K562 (cell line): ENCODE measurements at regions not wholly inside any gene's neighbourhood (a gene's known extent, or its start where the extent isn't known, plus 50 kb on each side); places are given as distances from the start of the nearest gene placed in this dataset.

ENCODE experiments used
- ATAC-seq: fragments of 200-7000 bp; cut with Tn5 transposase; 3 replicates; pipeline ENCODE4 v1.9.1; 2020; ENCODE audit warnings: moderate library complexity
- BruUV-seq: library from RNA; stranded (reverse); fragments of 400-500 nt; replicated peaks from 2 replicates; lab custom pipeline; 2021; lab: Mats Ljungman, UMichigan
- CTCF ChIA-PET: fragments of 300-600 bp; formaldehyde crosslinking; extraction: SDS; loops from one replicate; lab custom pipeline; 2021; ENCODE audit warnings: low intra/inter-chr PET ratio; lab: Yijun Ruan, JAX
- POLR2A ChIA-PET: fragments of 300-600, 350-650 bp; sonication (Branson Sonifier 250); formaldehyde crosslinking; extraction: SDS; loops from one replicate; lab custom pipeline; 2021; ENCODE audit warnings: antibody characterized with exemption, inconsistent platforms; lab: Yijun Ruan, JAX
- DNase-seq, 4 experiments: peaks; one replicate each; pipeline versions ENCODE4 v3.0.0 to v3.0.0-alpha.2; 2011 to 2018; ENCODE audit warnings: low spot score in 3 of 4, mixed read lengths in 3 of 4; ENCODE audit errors: extremely low read depth in 1 of 4
- FAIRE-seq: peaks from 2 replicates; lab custom pipeline; 2011; peaks lifted over from hg19 to GRCh38; lab: Jason Lieb, UNC
- H2AFZ ChIP-seq: 2 replicates; pipeline ENCODE4 v1.6.0; 2011; ENCODE audit warnings: low read depth, low read length, control low read depth, inconsistent platforms
- H3K27ac ChIP-seq: fragments of 200-600 bp; 3 replicates; pipeline ENCODE4 v1.8.0; 2011; ENCODE audit warnings: low read depth, mild to moderate bottlenecking, control low read depth, inconsistent platforms, low read length, moderate library complexity, mixed read lengths; ENCODE audit errors: extremely low read depth
- H3K27me3 ChIP-seq, 2 experiments: fragments of 300-600 bp in 1 of 2; 2 replicates in 1 of 2; 3 replicates in 1 of 2; pipeline versions ENCODE4 v1.6.0 to v1.8.0; 2011; ENCODE audit warnings: inconsistent platforms in 2 of 2, low read length in 2 of 2, mild to moderate bottlenecking in 1 of 2, mixed read lengths in 1 of 2, moderate library complexity in 1 of 2; ENCODE audit not compliant: control insufficient read depth in 2 of 2, insufficient read depth in 2 of 2
- H3K36me3 ChIP-seq: fragments of 300-600 bp; 3 replicates; pipeline ENCODE4 v1.8.0; 2011; ENCODE audit warnings: mild to moderate bottlenecking, low read length, inconsistent platforms; ENCODE audit not compliant: control insufficient read depth, insufficient read depth
- H3K4me1 ChIP-seq, 2 experiments: fragments of 200-600 bp in 1 of 2; replicated peaks in 1 of 2; 2 replicates in 1 of 2; 3 replicates in 1 of 2; pipeline versions ENCODE4 v1.5.1 to v1.8.0; 2011; ENCODE audit warnings: inconsistent platforms in 2 of 2, low read length in 2 of 2, mild to moderate bottlenecking in 1 of 2, mixed read lengths in 1 of 2, moderate library complexity in 1 of 2; ENCODE audit not compliant: control insufficient read depth in 2 of 2, insufficient read depth in 2 of 2
- H3K4me2 ChIP-seq: 2 replicates; pipeline ENCODE4 v1.6.1; 2011; ENCODE audit warnings: low read length, control low read depth, inconsistent platforms, mixed read lengths; ENCODE audit not compliant: insufficient read depth
- H3K4me3 ChIP-seq: fragments of 200-600 bp; sonication (generic), shearing (Covaris generic); 2 replicates; pipeline ENCODE4 v1.5.1; 2016; ENCODE audit warnings: control low read depth, inconsistent platforms
- H3K79me2 ChIP-seq: fragments of 200-600 bp; 3 replicates; pipeline ENCODE4 v1.8.0; 2011; ENCODE audit warnings: low read length, inconsistent platforms; ENCODE audit not compliant: control insufficient read depth, insufficient read depth
- H3K9ac ChIP-seq, 2 experiments: 2 replicates each; pipeline versions ENCODE4 v1.6.0 to v1.6.1; 2011; ENCODE audit warnings: low read depth in 2 of 2, low read length in 2 of 2, control low read depth in 1 of 2, inconsistent platforms in 1 of 2, mild to moderate bottlenecking in 1 of 2, mixed read lengths in 1 of 2; ENCODE audit not compliant: insufficient read depth in 1 of 2
- H3K9me1 ChIP-seq: one replicate; pipeline ENCODE4 v1.6.0; 2011; ENCODE audit warnings: inconsistent platforms, mild to moderate bottlenecking, low read length, moderate library complexity; ENCODE audit not compliant: control insufficient read depth, insufficient read depth
- H3K9me3 ChIP-seq: replicated peaks from 2 replicates; pipeline ENCODE4 v1.5.1; 2011; ENCODE audit warnings: low read depth, low read length, inconsistent platforms; ENCODE audit not compliant: control insufficient read depth, insufficient read depth
- H4K20me1 ChIP-seq: replicated peaks from 2 replicates; pipeline ENCODE4 v1.6.1; 2011; ENCODE audit warnings: low read length, inconsistent platforms, mixed read lengths; ENCODE audit not compliant: control insufficient read depth, insufficient read depth
- FOXA3 ChIP-seq, 2 experiments: fragments of 450-650 bp in 1 of 2; sonication (generic) in 1 of 2; formaldehyde crosslinking; IDR thresholded peaks in 1 of 2; conservative IDR thresholded peaks in 1 of 2; 2 replicates each; pipeline versions ENCODE4 v1.4.0 to v1.8.0; 2020 to 2022; ENCODE audit warnings: mild to moderate bottlenecking in 2 of 2, missing genetic modification reagents in 1 of 2
- GTF3C2 ChIP-seq: IDR thresholded peaks from 3 replicates; pipeline ENCODE4 v1.6.1; 2011; ENCODE audit warnings: borderline replicate concordance, mild to moderate bottlenecking, moderate library complexity; ENCODE audit not compliant: insufficient read length; ENCODE audit errors: extremely low read depth
- NFATC3 ChIP-seq: fragments of 450-650 bp; IDR thresholded peaks from 2 replicates; pipeline ENCODE4 v1.6.1; 2017; ENCODE audit warnings: mild to moderate bottlenecking
- TOE1 ChIP-seq, 2 experiments: fragments of 450-650 bp in 1 of 2; sonication (generic) in 1 of 2; formaldehyde crosslinking in 1 of 2; IDR thresholded peaks; 2 replicates each; pipeline versions ENCODE4 v1.7.1 to v1.8.0; 2016 to 2022; ENCODE audit warnings: borderline replicate concordance in 2 of 2, mild to moderate bottlenecking in 2 of 2, antibody characterized with exemption in 1 of 2, inconsistent platforms in 1 of 2, low read depth in 1 of 2, missing genetic modification reagents in 1 of 2, moderate library complexity in 1 of 2
- ZKSCAN8 ChIP-seq: fragments of 200-800 bp; sonication (Bioruptor generic); IDR thresholded peaks from 2 replicates; pipeline ENCODE4 v1.6.1; 2016; ENCODE audit warnings: missing genetic modification characterization, missing compliant biosample characterization
- ZNF232 ChIP-seq: sonication (generic); formaldehyde crosslinking; IDR thresholded peaks from 2 replicates; pipeline ENCODE4 v1.8.0; 2022; ENCODE audit warnings: mild to moderate bottlenecking, missing genetic modification reagents
- ZNF445 ChIP-seq: fragments of 250-450 bp; sonication (Bioruptor Pico); IDR thresholded peaks from 2 replicates; pipeline ENCODE4 v1.4.0; 2020; ENCODE audit warnings: low read depth, mild to moderate bottlenecking, moderate library complexity
- ZNF561 ChIP-seq: fragments of 450-650 bp; formaldehyde crosslinking; conservative IDR thresholded peaks from 2 replicates; pipeline ENCODE4 v1.4.0; 2020; ENCODE audit warnings: mild to moderate bottlenecking, moderate library complexity
- ZNF76 ChIP-seq: fragments of 250-450 bp; sonication (Bioruptor Pico); IDR thresholded peaks from 2 replicates; pipeline ENCODE4 v1.4.0; 2020; ENCODE audit warnings: mild to moderate bottlenecking, moderate library complexity, borderline replicate concordance
- WGBS: fragments of 100-300 bp; shearing (Covaris generic); methylation state at CpG from one replicate; pipeline ENCODE4 v1.1.6; 2016; ENCODE audit warnings: low coverage, mixed read lengths; ENCODE audit not compliant: insufficient coverage; ENCODE audit errors: missing lambda C conversion rate; 5-methylcytosine and 5-hydroxymethylcytosine counted together
- in situ Hi-C: fragments of 300-500 bp; cut with MboI; formaldehyde crosslinking; loops from 4 replicates; pipeline ENCODE4 v1.15.0; 2018; ENCODE audit warnings: inconsistent platforms, mixed read lengths
- intact Hi-C: fragments of 100-400 bp; cut with micrococcal nuclease; formaldehyde crosslinking; loops from 2 replicates; pipeline ENCODE4 v1.14.2; 2022
- TF ChIP-seq, protein P1 (sequence below), 2 experiments: fragments of 450-650 bp in 1 of 2; sonication (generic) in 1 of 2; formaldehyde crosslinking; conservative IDR thresholded peaks; 2 replicates each; pipeline versions ENCODE4 v1.4.0 to v1.8.1; 2020 to 2022; ENCODE audit warnings: mild to moderate bottlenecking in 1 of 2, missing genetic modification reagents in 1 of 2
- TF ChIP-seq, protein P2 (sequence below): fragments of 250-450 bp; sonication (Bioruptor Pico); IDR thresholded peaks from 2 replicates; pipeline ENCODE4 v1.8.0; 2022; ENCODE audit warnings: inconsistent platforms, mild to moderate bottlenecking, moderate library complexity, borderline replicate concordance
- TF ChIP-seq, protein P3 (sequence below): fragments of 200-400 bp; formaldehyde crosslinking; IDR thresholded peaks from 2 replicates; pipeline ENCODE4 v1.6.1; 2017; ENCODE audit warnings: mild to moderate bottlenecking, low read depth, low read length, moderate library complexity

DNA sequence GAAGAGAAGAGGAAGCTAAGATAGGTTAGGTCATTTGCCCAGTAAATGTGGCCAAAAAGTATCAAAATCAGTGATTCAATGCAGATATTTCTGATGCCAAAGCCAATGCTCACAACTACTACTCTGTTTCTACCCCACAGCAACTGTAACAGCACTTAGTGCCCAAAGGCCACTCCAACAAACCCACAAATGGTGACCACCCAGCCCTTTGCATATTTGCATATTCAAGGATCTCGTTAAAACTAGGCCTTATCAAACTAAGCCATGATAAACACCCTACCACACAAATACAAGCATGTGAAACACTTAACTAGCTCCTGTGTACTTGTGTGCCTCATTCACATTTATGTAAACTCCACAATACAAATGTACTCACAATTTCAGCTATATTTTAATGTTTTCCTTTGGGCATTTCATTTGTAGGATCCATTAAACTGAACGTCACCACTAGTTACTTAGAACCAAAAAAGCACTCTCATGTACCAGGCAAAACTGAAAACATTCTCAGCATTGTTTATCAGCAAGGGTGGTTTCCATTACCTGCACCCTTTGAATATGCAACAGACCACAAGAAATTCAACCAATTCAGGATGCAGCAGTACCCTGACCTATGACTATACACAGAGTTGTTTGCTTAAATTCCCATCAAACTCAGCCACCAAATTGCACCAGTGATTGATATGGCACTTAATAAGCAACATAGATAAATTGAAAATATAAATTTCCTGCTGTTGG, 111.2 kb upstream of the STT3B start:
- no TSS peak for BruUV-seq
- FAIRE-seq (no peak), DNase-seq (no peak), ATAC-seq (no peak)
- ChIA-PET CTCF (no interaction called here), POLR2A (interaction anchor here (0.5 kb wide), 1 partner anchor 119 kb away, joined by 3 read pairs; no protein-coding TSS in a partner anchor)
- no peaks in the 10 kb centered on the region for H4K20me1 ChIP-seq
- H3K9me3 ChIP-seq: no peaks in the 10 kb centered on the region
- H2AFZ ChIP-seq: no peak overlapping the region
- intact Hi-C loops (no loop called here), in situ Hi-C loops (no loop called here)
- no peaks in the 10 kb centered on the region for H3K27me3 ChIP-seq
- no peak overlapping the region for H3K27ac ChIP-seq
- H3K79me2 ChIP-seq: no peaks in the 10 kb centered on the region
- H3K9ac ChIP-seq: no peak overlapping the region
- H3K36me3 ChIP-seq: no peaks in the 10 kb centered on the region
- H3K4me1 ChIP-seq: peaks cover 0 to 21% of the 10 kb centered on the region in 2 experiments; a peak in 3 of 5 replicates
- 11% methylated on average over 2 of the region's 2 CpGs for WGBS
- no peaks in the 10 kb centered on the region for H3K9me1 ChIP-seq
- H3K4me3 ChIP-seq: no peak overlapping the region
- H3K4me2 ChIP-seq: no peak overlapping the region
- TF ChIP-seq ZNF561 (CRISPR knock-in tag) (no peak), ZKSCAN8 (CRISPR knock-in tag) (no peak), GTF3C2 (no peak), ZNF76 (CRISPR knock-in tag) (no peak), ZNF445 (CRISPR knock-in tag) (no peak), NFATC3 (no peak), TOE1 (IDR thresholded peaks at IDR 0.05; ENCODE audit: borderline replicate concordance) (no peak), TOE1 (CRISPR knock-in tag; IDR thresholded peaks at IDR 0.05; ENCODE audit: borderline replicate concordance, low read depth) (no peak), FOXA3 (CRISPR knock-in tag; conservative IDR thresholded peaks at IDR 0.05 in 1 of 2, IDR thresholded peaks at IDR 0.05 in 1 of 2) (no peak), ZNF232 (CRISPR knock-in tag) (no peak)
- TF ChIP-seq, protein P1, sequence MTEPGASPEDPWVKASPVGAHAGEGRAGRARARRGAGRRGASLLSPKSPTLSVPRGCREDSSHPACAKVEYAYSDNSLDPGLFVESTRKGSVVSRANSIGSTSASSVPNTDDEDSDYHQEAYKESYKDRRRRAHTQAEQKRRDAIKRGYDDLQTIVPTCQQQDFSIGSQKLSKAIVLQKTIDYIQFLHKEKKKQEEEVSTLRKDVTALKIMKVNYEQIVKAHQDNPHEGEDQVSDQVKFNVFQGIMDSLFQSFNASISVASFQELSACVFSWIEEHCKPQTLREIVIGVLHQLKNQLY (CRISPR knock-in tag; conservative IDR thresholded peaks at IDR 0.05): no peak
- TF ChIP-seq, protein P2, sequence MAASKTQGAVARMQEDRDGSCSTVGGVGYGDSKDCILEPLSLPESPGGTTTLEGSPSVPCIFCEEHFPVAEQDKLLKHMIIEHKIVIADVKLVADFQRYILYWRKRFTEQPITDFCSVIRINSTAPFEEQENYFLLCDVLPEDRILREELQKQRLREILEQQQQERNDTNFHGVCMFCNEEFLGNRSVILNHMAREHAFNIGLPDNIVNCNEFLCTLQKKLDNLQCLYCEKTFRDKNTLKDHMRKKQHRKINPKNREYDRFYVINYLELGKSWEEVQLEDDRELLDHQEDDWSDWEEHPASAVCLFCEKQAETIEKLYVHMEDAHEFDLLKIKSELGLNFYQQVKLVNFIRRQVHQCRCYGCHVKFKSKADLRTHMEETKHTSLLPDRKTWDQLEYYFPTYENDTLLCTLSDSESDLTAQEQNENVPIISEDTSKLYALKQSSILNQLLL (CRISPR knock-in tag): no peak
- TF ChIP-seq, protein P3, sequence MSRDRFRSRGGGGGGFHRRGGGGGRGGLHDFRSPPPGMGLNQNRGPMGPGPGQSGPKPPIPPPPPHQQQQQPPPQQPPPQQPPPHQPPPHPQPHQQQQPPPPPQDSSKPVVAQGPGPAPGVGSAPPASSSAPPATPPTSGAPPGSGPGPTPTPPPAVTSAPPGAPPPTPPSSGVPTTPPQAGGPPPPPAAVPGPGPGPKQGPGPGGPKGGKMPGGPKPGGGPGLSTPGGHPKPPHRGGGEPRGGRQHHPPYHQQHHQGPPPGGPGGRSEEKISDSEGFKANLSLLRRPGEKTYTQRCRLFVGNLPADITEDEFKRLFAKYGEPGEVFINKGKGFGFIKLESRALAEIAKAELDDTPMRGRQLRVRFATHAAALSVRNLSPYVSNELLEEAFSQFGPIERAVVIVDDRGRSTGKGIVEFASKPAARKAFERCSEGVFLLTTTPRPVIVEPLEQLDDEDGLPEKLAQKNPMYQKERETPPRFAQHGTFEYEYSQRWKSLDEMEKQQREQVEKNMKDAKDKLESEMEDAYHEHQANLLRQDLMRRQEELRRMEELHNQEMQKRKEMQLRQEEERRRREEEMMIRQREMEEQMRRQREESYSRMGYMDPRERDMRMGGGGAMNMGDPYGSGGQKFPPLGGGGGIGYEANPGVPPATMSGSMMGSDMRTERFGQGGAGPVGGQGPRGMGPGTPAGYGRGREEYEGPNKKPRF: no peak
